ENCODE measurements at regions not wholly inside any gene's neighbourhood (a gene's known extent, or its start where the extent isn't known, plus 50 kb on each side); places are given as distances from the start of the nearest gene placed in this dataset.

DNA sequence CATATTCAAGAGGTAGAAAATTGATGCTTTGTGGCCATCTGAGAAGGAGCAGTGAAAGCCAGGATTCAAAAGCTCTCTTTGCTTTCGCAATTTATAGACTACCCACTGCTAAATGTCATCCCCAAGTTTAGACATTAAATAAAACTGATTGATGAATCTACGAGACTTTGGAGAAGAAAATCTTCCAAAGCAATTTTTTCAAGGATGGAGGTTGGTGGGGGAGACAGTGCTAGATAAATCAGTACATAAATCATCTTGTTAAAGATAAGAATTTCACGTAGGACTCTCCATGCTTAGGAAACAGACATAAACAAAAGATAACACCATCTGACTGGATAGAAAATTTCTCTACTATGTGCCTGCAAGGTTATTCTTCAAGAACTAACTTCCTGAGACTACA lies 147.6 kb upstream of the TIAM1 start:
- Histone ChIP-seq H3K36me3 (ENCODE audit: control insufficient read depth, insufficient read depth, low read length) (no peaks in the 10 kb centered on the region), H3K9me3 (ENCODE audit: control insufficient read depth, insufficient read depth, low read length) (no peaks in the 10 kb centered on the region), H3K27me3 (ENCODE audit: control insufficient read depth, insufficient read depth, low read length) (no peaks in the 10 kb centered on the region), H3K9ac (ENCODE audit: low read depth, low read length) (no peak overlapping the region), H3K4me1 (ENCODE audit: control insufficient read depth, insufficient read depth, low read length) (no peaks in the 10 kb centered on the region), H3K4me3 (ENCODE audit: low read depth, low read length) (no peak overlapping the region)

DNA sequence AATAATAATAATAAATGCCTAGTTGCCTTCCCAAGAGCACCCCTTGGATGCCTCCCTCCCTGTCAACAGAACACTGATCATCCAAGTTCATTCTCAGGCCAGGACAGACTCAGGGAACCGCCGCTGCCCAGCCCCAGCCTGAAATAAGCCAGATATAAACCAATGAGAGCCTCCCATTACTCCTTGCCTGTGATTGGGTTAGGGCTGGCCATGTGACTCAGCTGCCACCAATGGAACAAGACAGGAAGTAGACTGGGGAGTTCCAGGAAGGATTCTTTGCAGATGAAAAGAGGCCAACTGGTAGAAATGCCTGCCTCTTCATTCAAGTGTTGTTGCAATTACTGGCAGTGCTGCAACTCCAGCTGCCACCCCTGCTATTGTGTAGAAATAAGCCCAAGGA lies 146.4 kb upstream of the TIAM1 start:
- Histone ChIP-seq H3K4me1 (ENCODE audit: control insufficient read depth, insufficient read depth, low read length) (no peaks in the 10 kb centered on the region), H3K4me3 (ENCODE audit: low read depth, low read length) (no peak overlapping the region), H3K9me3 (ENCODE audit: control insufficient read depth, insufficient read depth, low read length) (no peaks in the 10 kb centered on the region), H3K9ac (ENCODE audit: low read depth, low read length) (no peak overlapping the region), H3K36me3 (ENCODE audit: control insufficient read depth, insufficient read depth, low read length) (no peaks in the 10 kb centered on the region), H3K27me3 (ENCODE audit: control insufficient read depth, insufficient read depth, low read length) (no peaks in the 10 kb centered on the region)

DNA sequence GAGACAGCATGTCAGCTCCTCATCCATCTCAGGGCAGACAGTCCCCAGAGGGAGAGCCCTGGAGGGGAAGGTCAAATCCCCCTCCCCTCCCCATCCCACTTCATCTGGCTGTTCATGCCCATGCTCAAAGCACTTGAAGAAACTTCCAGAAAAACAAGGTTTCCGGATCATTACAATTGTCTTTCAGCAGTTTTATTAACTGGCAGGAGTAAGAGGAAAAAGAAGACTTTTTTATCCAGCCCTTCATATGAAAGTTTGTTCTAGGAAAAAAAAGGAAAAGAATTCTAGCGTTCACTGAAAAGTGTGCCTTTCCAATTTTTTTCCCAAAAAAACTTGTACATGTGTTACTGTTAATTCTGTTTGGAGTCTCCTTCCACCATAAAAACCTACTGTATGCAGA lies 145.7 kb upstream of the TIAM1 start:
- no peaks in the 10 kb centered on the region for H3K9me3 ChIP-seq (ENCODE audit: control insufficient read depth, insufficient read depth, low read length)
- no peak overlapping the region for H3K9ac ChIP-seq (ENCODE audit: low read depth, low read length)
- no peak overlapping the region for H3K4me3 ChIP-seq (ENCODE audit: low read depth, low read length)
- no peaks in the 10 kb centered on the region for H3K36me3 ChIP-seq (ENCODE audit: control insufficient read depth, insufficient read depth, low read length)
- no peaks in the 10 kb centered on the region for H3K4me1 ChIP-seq (ENCODE audit: control insufficient read depth, insufficient read depth, low read length)
- no peaks in the 10 kb centered on the region for H3K27me3 ChIP-seq (ENCODE audit: control insufficient read depth, insufficient read depth, low read length)

DNA sequence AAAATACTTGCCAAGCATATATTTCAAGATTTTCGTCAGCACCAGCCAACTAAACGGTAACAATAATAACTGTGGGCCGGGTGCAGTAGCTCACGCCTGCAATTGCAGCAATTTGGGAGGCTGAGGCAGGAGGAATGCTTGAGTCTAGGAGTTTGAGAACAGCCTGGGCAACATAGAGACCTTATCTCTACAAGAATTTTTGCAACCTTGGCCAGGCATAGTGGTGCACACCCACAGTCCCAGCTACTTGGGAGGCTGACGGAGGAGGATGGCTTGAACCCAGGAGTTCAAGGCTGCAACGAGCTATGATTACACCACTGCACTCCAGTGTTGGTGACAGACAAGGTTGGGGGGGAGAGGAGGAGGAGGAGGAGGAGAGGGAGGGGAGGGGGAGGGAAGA lies 145.0 kb upstream of the TIAM1 start:
- no peak overlapping the region for H3K4me3 ChIP-seq (ENCODE audit: low read depth, low read length)
- no peak overlapping the region for H3K9ac ChIP-seq (ENCODE audit: low read depth, low read length)
- no peaks in the 10 kb centered on the region for H3K36me3 ChIP-seq (ENCODE audit: control insufficient read depth, insufficient read depth, low read length)
- peaks cover 3% of the 10 kb centered on the region for H3K4me1 ChIP-seq (ENCODE audit: control insufficient read depth, insufficient read depth, low read length)
- H3K27me3 ChIP-seq (ENCODE audit: control insufficient read depth, insufficient read depth, low read length), result no peaks in the 10 kb centered on the region
- H3K9me3 ChIP-seq (ENCODE audit: control insufficient read depth, insufficient read depth, low read length), result no peaks in the 10 kb centered on the region

DNA sequence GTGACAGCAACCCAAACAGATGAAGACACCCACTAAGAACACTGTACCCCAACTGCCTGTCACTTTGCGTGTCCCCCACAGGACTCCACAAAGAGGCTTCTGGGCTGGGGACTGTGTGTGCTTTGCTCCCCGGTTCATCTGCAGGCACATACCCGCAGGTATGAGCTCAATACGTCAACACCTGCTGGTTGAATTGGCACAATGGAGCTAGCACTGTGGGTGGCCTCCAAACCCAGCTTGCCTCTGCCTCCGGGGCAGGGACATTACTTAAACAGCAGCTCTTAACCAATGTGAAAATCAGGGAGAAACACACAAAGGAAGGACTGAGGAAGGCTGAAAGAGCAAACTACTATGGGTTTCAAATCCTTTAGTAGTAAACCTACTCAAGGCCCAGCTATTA lies 140.2 kb upstream of the TIAM1 start:
- no peak overlapping the region for H3K9ac ChIP-seq (ENCODE audit: low read depth, low read length)
- H3K4me3 ChIP-seq (ENCODE audit: low read depth, low read length), result no peak overlapping the region

DNA sequence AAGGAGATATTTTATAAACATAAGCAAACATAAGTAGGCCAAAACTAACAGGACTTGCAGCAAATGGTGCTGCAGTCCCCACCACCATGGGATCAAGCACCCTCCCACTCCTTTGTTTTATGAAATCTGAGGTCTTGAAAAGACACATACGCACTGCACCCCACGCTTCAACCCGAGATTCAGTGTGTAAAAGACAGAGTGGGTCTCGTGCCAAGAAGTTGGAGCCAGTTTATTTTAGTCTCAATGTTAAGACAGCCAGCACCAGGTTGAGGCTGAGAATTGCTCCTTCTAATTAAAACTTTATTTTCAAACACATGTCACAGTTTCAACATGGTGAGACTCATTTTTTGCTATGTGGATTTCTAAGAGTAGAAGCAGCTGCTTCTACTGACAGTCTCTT lies 139.1 kb upstream of the TIAM1 start:
- Histone ChIP-seq H3K9ac (ENCODE audit: low read depth, low read length) (no peak overlapping the region), H3K36me3 (ENCODE audit: control insufficient read depth, insufficient read depth, low read length) (no peaks in the 10 kb centered on the region), H3K27me3 (ENCODE audit: control insufficient read depth, insufficient read depth, low read length) (no peaks in the 10 kb centered on the region), H3K4me1 (ENCODE audit: control insufficient read depth, insufficient read depth, low read length) (peaks cover 3% of the 10 kb centered on the region), H3K9me3 (ENCODE audit: control insufficient read depth, insufficient read depth, low read length) (peaks cover 6% of the 10 kb centered on the region), H3K4me3 (ENCODE audit: low read depth, low read length) (no peak overlapping the region)

More for the DNA sequence above, 140.2 kb upstream of the TIAM1 start:
- peaks cover 6% of the 10 kb centered on the region for H3K9me3 ChIP-seq (ENCODE audit: control insufficient read depth, insufficient read depth, low read length)
- peaks cover 3% of the 10 kb centered on the region for H3K4me1 ChIP-seq (ENCODE audit: control insufficient read depth, insufficient read depth, low read length)
- no peaks in the 10 kb centered on the region for H3K27me3 ChIP-seq (ENCODE audit: control insufficient read depth, insufficient read depth, low read length)
- no peaks in the 10 kb centered on the region for H3K36me3 ChIP-seq (ENCODE audit: control insufficient read depth, insufficient read depth, low read length)

DNA sequence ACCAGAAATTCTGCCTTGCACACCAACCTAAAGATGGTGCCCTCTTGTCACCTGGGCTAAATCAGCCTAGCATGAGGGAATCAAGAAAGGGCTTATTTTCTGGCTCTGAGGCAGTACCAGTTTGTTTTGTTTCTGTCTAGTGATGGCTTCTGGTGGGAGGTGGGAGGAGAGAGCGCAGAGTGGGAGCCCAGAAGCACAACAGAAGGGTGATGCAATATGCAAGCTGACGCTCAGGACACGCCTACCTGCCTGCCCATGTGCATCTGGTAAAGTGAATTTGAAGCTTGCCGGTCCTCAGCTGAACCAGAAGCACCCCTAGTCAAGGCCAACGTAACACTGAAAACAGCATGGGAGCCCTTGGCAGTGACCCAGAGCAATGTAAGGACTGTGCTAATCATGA lies 138.4 kb upstream of the TIAM1 start:
- no peaks in the 10 kb centered on the region for H3K27me3 ChIP-seq (ENCODE audit: control insufficient read depth, insufficient read depth, low read length)
- H3K9ac ChIP-seq (ENCODE audit: low read depth, low read length), result no peak overlapping the region
- H3K9me3 ChIP-seq (ENCODE audit: control insufficient read depth, insufficient read depth, low read length), result peaks cover 6% of the 10 kb centered on the region
- no peaks in the 10 kb centered on the region for H3K36me3 ChIP-seq (ENCODE audit: control insufficient read depth, insufficient read depth, low read length)
- no peak overlapping the region for H3K4me3 ChIP-seq (ENCODE audit: low read depth, low read length)
- H3K4me1 ChIP-seq (ENCODE audit: control insufficient read depth, insufficient read depth, low read length), result peaks cover 3% of the 10 kb centered on the region

DNA sequence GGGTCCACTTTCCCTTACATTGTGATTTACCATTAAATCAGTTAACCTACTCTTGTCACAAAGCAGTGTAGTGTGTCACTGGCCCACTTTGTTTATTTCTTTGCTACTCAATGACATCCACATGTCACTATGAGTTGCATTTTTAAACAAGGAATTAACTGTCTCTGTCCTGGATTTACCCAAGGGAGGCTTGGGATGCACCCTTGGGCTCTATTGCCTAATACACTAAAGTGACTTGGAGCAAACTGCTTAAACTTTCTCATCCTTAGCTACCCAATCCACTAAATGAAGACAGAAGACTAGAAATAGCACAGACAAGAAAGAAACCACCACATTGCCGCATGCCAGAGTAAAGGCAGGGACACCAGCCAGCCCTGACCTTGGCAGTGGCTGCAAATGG lies 136.2 kb upstream of the TIAM1 start:
- peaks cover 6% of the 10 kb centered on the region for H3K9me3 ChIP-seq (ENCODE audit: control insufficient read depth, insufficient read depth, low read length)
- no peak overlapping the region for H3K9ac ChIP-seq (ENCODE audit: low read depth, low read length)
- peaks cover 3% of the 10 kb centered on the region for H3K4me1 ChIP-seq (ENCODE audit: control insufficient read depth, insufficient read depth, low read length)
- no peaks in the 10 kb centered on the region for H3K36me3 ChIP-seq (ENCODE audit: control insufficient read depth, insufficient read depth, low read length)
- no peak overlapping the region for H3K4me3 ChIP-seq (ENCODE audit: low read depth, low read length)
- no peaks in the 10 kb centered on the region for H3K27me3 ChIP-seq (ENCODE audit: control insufficient read depth, insufficient read depth, low read length)

DNA sequence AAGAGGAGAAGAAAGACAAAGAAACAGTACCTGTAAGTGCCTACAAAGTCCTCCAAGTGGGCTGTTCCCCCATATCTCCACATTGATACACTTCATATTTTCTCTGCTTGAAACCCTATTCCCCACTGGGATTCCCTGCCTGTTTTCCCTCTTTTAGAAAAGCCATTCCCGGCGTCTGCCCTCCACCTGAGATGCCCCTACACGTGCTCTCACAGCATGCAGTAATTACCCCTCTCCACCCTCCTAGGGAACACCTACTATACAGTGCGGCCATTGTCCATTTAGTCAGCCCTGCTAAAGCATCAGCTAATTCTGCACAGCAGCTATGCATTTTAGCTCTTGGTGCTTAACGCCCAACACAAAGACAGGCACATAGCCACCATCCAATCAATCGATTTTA lies 135.7 kb upstream of the TIAM1 start:
- Histone ChIP-seq H3K27me3 (ENCODE audit: control insufficient read depth, insufficient read depth, low read length) (no peaks in the 10 kb centered on the region), H3K36me3 (ENCODE audit: control insufficient read depth, insufficient read depth, low read length) (no peaks in the 10 kb centered on the region), H3K9me3 (ENCODE audit: control insufficient read depth, insufficient read depth, low read length) (peaks cover 6% of the 10 kb centered on the region), H3K9ac (ENCODE audit: low read depth, low read length) (no peak overlapping the region), H3K4me1 (ENCODE audit: control insufficient read depth, insufficient read depth, low read length) (peaks cover 3% of the 10 kb centered on the region), H3K4me3 (ENCODE audit: low read depth, low read length) (no peak overlapping the region)

DNA sequence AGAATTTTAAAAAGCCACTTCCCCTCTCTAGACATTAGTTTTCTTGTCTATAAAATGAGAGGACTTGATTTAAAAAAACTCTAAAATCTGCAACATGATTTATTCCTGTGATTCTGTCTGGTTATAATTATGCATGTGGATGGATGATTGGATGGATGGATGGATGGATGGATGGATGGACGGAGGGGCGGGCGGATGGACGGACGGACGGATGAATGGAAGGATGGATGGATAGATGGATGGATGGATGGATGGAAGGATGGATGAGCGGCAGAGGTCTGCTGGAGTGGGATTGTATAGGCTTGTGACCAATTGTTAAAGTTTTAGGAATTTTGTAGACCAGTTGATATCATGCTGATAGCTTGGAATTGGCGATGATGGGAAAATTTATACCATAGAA lies 135.2 kb upstream of the TIAM1 start:
- Histone ChIP-seq H3K4me1 (ENCODE audit: control insufficient read depth, insufficient read depth, low read length) (peaks cover under 1% of the 10 kb centered on the region), H3K9me3 (ENCODE audit: control insufficient read depth, insufficient read depth, low read length) (peaks cover 6% of the 10 kb centered on the region), H3K4me3 (ENCODE audit: low read depth, low read length) (no peak overlapping the region), H3K36me3 (ENCODE audit: control insufficient read depth, insufficient read depth, low read length) (no peaks in the 10 kb centered on the region), H3K27me3 (ENCODE audit: control insufficient read depth, insufficient read depth, low read length) (no peaks in the 10 kb centered on the region), H3K9ac (ENCODE audit: low read depth, low read length) (no peak overlapping the region)

DNA sequence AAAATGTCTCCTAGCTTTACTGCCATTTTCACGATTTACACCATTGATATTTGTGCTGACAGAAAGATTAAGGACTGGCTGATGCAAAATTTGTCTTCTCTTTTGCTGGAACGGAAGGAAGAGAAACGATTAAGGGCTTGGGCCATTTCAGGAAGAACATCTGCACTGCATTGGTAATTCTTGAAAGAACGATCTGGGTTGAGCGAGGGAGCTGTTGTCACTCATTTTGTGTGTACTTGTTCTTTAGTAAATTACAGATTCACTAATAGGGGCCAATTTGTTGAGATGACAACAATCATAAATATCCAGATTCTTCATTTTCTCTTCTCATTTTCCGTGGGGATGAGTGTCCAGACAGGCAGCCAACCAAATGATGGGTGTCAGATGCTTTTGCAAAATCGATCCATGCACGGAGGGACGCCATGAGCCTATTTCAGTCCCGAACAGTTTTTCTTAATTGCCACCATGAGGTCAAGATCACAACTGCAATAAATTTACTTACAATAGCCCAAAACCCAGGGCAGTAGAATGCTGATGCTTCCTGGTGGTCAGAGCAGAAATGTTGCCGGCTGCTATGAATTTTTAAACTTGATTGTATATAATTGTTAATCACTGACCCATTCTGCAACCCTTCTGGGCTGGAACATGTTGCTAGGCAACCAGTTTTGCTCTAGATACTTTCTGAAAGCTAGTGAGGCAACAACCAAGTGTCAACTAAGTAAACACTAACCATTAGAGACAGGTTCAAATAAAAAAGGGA lies 132.4 kb upstream of the TIAM1 start:
- H3K27me3 ChIP-seq (ENCODE audit: control insufficient read depth, insufficient read depth, low read length), result no peaks in the 10 kb centered on the region

DNA sequence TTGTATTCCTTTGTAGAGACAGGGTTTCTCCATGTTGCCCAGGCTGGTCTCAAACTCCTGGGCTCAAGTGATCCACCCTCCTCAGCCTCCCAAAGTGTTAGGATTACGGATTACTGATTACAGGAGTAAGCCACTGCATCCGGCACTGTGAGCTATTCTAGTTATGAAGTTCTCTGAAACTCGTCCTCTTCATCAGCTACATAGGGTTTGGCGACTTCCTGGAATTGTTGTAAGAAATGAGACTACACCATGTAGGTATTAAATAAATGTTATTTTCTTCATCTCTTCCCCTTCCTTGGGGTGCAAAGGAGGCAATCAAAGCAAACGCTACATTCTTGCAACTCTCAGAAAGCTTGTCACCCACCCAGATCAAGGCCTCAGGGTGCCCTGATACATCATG lies 131.2 kb upstream of the TIAM1 start:
- no peaks in the 10 kb centered on the region for H3K9me3 ChIP-seq (ENCODE audit: control insufficient read depth, insufficient read depth, low read length)
- no peak overlapping the region for H3K4me3 ChIP-seq (ENCODE audit: low read depth, low read length)
- H3K27me3 ChIP-seq (ENCODE audit: control insufficient read depth, insufficient read depth, low read length), result no peaks in the 10 kb centered on the region
- H3K4me1 ChIP-seq (ENCODE audit: control insufficient read depth, insufficient read depth, low read length), result peaks cover 9% of the 10 kb centered on the region
- H3K36me3 ChIP-seq (ENCODE audit: control insufficient read depth, insufficient read depth, low read length), result no peaks in the 10 kb centered on the region
- H3K9ac ChIP-seq (ENCODE audit: low read depth, low read length), result no peak overlapping the region

More for the DNA sequence above, 132.4 kb upstream of the TIAM1 start:
- no peak overlapping the region for H3K9ac ChIP-seq (ENCODE audit: low read depth, low read length)
- H3K9me3 ChIP-seq (ENCODE audit: control insufficient read depth, insufficient read depth, low read length), result peaks cover 2% of the 10 kb centered on the region
- H3K4me3 ChIP-seq (ENCODE audit: low read depth, low read length), result no peak overlapping the region
- no peaks in the 10 kb centered on the region for H3K4me1 ChIP-seq (ENCODE audit: control insufficient read depth, insufficient read depth, low read length)
- H3K36me3 ChIP-seq (ENCODE audit: control insufficient read depth, insufficient read depth, low read length), result no peaks in the 10 kb centered on the region

All from iPS-15b (cell line).